ENCODE measurements at regions not wholly inside any gene's neighbourhood (a gene's known extent, or its start where the extent isn't known, plus 50 kb on each side); places are given as distances from the start of the nearest gene placed in this dataset.

- no peak overlapping the region for H3K4me3 ChIP-seq
- no peaks in the 10 kb centered on the region for H3K9me3 ChIP-seq (replicated peaks in 1 of 3)
- no peaks in the 10 kb centered on the region for H3K27me3 ChIP-seq
- TF ChIP-seq CTCF (IDR thresholded peaks at IDR 0.05) (no peak), POLR2A (IDR thresholded peaks at IDR 0.05) (no peak)
- H3K4me1 ChIP-seq (replicated peaks in 1 of 2), result no peaks in the 10 kb centered on the region
- intact Hi-C loops (cut with DNase I), result no loop called here
- H3K27ac ChIP-seq, result no peak overlapping the region
- no peaks in the 10 kb centered on the region for H3K36me3 ChIP-seq (replicated peaks in 1 of 2)
- DNase-seq, result no peak
These were observed 246.0 kb upstream of the TANK start for GRCh38 chr2:160914217-160914616.

GRCh38 chr2:160916300-160916699, 243.9 kb upstream of the TANK start:
- TF ChIP-seq POLR2A (IDR thresholded peaks at IDR 0.05) (no peak), CTCF (IDR thresholded peaks at IDR 0.05) (no peak)
- Histone ChIP-seq H3K27me3 (no peaks in the 10 kb centered on the region), H3K27ac (no peak overlapping the region), H3K4me1 (replicated peaks in 1 of 2) (peaks cover 0 to 2% of the 10 kb centered on the region in 2 donors), H3K36me3 (replicated peaks in 1 of 2) (no peaks in the 10 kb centered on the region), H3K4me3 (no peak overlapping the region), H3K9me3 (replicated peaks in 1 of 3) (no peaks in the 10 kb centered on the region)
- DNase-seq, result no peak
- 89 to 96% (median 93%) methylated on average over 1 of the region's 1 CpG for WGBS, 4 donors
- intact Hi-C loops (cut with DNase I), result no loop called here

- no peak overlapping the region for H3K27ac ChIP-seq
- H3K4me1 ChIP-seq (replicated peaks in 1 of 2), result peaks cover 0 to 6% of the 10 kb centered on the region in 2 donors
- no peak for DNase-seq
- H3K27me3 ChIP-seq, result no peaks in the 10 kb centered on the region
- no peaks in the 10 kb centered on the region for H3K36me3 ChIP-seq (replicated peaks in 1 of 2)
- H3K4me3 ChIP-seq, result no peak overlapping the region
- no peak for TF ChIP-seq POLR2A (IDR thresholded peaks at IDR 0.05)
- TF ChIP-seq CTCF (IDR thresholded peaks at IDR 0.05), result no peak
- WGBS, 4 donors, result 55 to 91% (median 70%) methylated on average over 3 of the region's 3 CpGs
- intact Hi-C loops (cut with DNase I), result no loop called here
- no peaks in the 10 kb centered on the region for H3K9me3 ChIP-seq (replicated peaks in 1 of 3)
These were observed 242.4 kb upstream of the TANK start for GRCh38 chr2:160917850-160918249.

GRCh38 chr2:160918258-160918657, 242.0 kb upstream of the TANK start:
- no peaks in the 10 kb centered on the region for H3K36me3 ChIP-seq (replicated peaks in 1 of 2)
- H3K4me3 ChIP-seq, result no peak overlapping the region
- DNase-seq, result no peak
- H3K9me3 ChIP-seq (replicated peaks in 1 of 3), result no peaks in the 10 kb centered on the region
- no peak overlapping the region for H3K27ac ChIP-seq
- TF ChIP-seq CTCF (IDR thresholded peaks at IDR 0.05) (no peak), POLR2A (IDR thresholded peaks at IDR 0.05) (no peak)
- H3K27me3 ChIP-seq, result no peaks in the 10 kb centered on the region
- H3K4me1 ChIP-seq (replicated peaks in 1 of 2), result peaks cover 0 to 6% of the 10 kb centered on the region in 2 donors
- intact Hi-C loops (cut with DNase I), result no loop called here
